Mesenchymal stem cell (in vitro differentiated cells and primary cell): ENCODE measurements at regions not wholly inside any gene's neighbourhood (a gene's known extent, or its start where the extent isn't known, plus 50 kb on each side); places are given as distances from the start of the nearest gene placed in this dataset.
A peak's percentile ranks its signal among the peaks of the same experiment; 100 is the strongest.

Experiments used
- DNase-seq: peaks from one replicate; pipeline ENCODE4 v3.0.0-alpha.2; 2013
- H2AFZ ChIP-seq: one replicate; pipeline ENCODE4 v1.6.1; 2013; ENCODE audit warnings: low read depth, mild to moderate bottlenecking, control low read depth, inconsistent platforms, low read length, moderate library complexity
- H2AK5ac ChIP-seq: 2 replicates; pipeline ENCODE4 v1.6.1; 2013; ENCODE audit warnings: low read length, moderate library complexity, mild to moderate bottlenecking, inconsistent platforms; ENCODE audit not compliant: severe bottlenecking
- H2BK120ac ChIP-seq: one replicate; pipeline ENCODE4 v1.6.1; 2013; ENCODE audit warnings: low read depth, mild to moderate bottlenecking, inconsistent platforms, low read length, moderate library complexity
- H2BK12ac ChIP-seq, 2 experiments: one replicate each; pipeline ENCODE4 v1.6.1; 2013; ENCODE audit warnings: inconsistent platforms in 2 of 2, low read length in 2 of 2, mild to moderate bottlenecking in 2 of 2, moderate library complexity in 2 of 2, control low read depth in 1 of 2
- H2BK15ac ChIP-seq: one replicate; pipeline ENCODE4 v1.6.1; 2013; ENCODE audit warnings: mild to moderate bottlenecking, low read depth, inconsistent platforms; ENCODE audit not compliant: poor library complexity, severe bottlenecking
- H2BK5ac ChIP-seq: 2 replicates; pipeline ENCODE4 v1.6.1; 2013; ENCODE audit warnings: low read depth, mild to moderate bottlenecking, low read length, control low read depth, inconsistent platforms; ENCODE audit not compliant: poor library complexity, severe bottlenecking
- H3K14ac ChIP-seq, 2 experiments: one replicate each; pipeline ENCODE4 v1.6.1; 2013; ENCODE audit warnings: inconsistent platforms in 2 of 2, low read length in 2 of 2, control low read depth in 1 of 2, mild to moderate bottlenecking in 1 of 2, moderate library complexity in 1 of 2
- H3K18ac ChIP-seq, 2 experiments: one replicate each; pipeline ENCODE4 v1.6.1; 2013; ENCODE audit warnings: inconsistent platforms in 2 of 2, low read length in 2 of 2, control low read depth in 1 of 2, low read depth in 1 of 2, mild to moderate bottlenecking in 1 of 2
- H3K23ac ChIP-seq, 2 experiments: one replicate each; pipeline ENCODE4 v1.6.1; 2013; ENCODE audit warnings: inconsistent platforms in 2 of 2, low read length in 2 of 2, mild to moderate bottlenecking in 2 of 2, moderate library complexity in 2 of 2, control low read depth in 1 of 2
- H3K27ac ChIP-seq: 2 replicates; pipeline ENCODE4 v1.5.1; 2013; ENCODE audit warnings: mild to moderate bottlenecking, moderate library complexity, low read length, control low read depth, inconsistent platforms; ENCODE audit not compliant: poor library complexity, severe bottlenecking
- H3K27me3 ChIP-seq, 2 experiments: 2 replicates each; pipeline versions ENCODE4 v1.6.1 to v1.7.0; 2013; ENCODE audit warnings: low read length in 2 of 2, mild to moderate bottlenecking in 2 of 2, moderate library complexity in 2 of 2, control low read depth in 1 of 2, inconsistent platforms in 1 of 2; ENCODE audit not compliant: control insufficient read depth in 1 of 2, insufficient read depth in 1 of 2
- H3K36me3 ChIP-seq, 2 experiments: 2 replicates each; pipeline versions ENCODE4 v1.6.1 to v1.7.0; 2013; ENCODE audit warnings: low read length in 2 of 2, control low read depth in 1 of 2, inconsistent platforms in 1 of 2, low read depth in 1 of 2, mild to moderate bottlenecking in 1 of 2; ENCODE audit not compliant: insufficient read depth in 2 of 2, control insufficient read depth in 1 of 2
- H3K4ac ChIP-seq, 2 experiments: one replicate each; pipeline ENCODE4 v1.6.1; 2013; ENCODE audit warnings: inconsistent platforms in 2 of 2, low read length in 2 of 2, mild to moderate bottlenecking in 2 of 2, moderate library complexity in 2 of 2, control low read depth in 1 of 2, low read depth in 1 of 2
- H3K4me1 ChIP-seq: 2 replicates; pipeline ENCODE4 v1.6.1; 2013; ENCODE audit warnings: low read depth, low read length, control low read depth; ENCODE audit not compliant: control insufficient read depth, insufficient read depth
- H3K4me2 ChIP-seq: 2 replicates; pipeline ENCODE4 v1.6.1; 2013; ENCODE audit warnings: low read length, mild to moderate bottlenecking, inconsistent platforms; ENCODE audit not compliant: poor library complexity, severe bottlenecking
- H3K4me3 ChIP-seq, 2 experiments: 2 replicates each; pipeline versions ENCODE4 v1.5.1 to v1.7.0; 2013; ENCODE audit warnings: low read length in 2 of 2, mild to moderate bottlenecking in 2 of 2, control low read depth in 1 of 2, low read depth in 1 of 2; ENCODE audit not compliant: insufficient read depth in 1 of 2
- H3K79me1 ChIP-seq: replicated peaks from 2 replicates; pipeline ENCODE4 v1.6.1; 2013; ENCODE audit warnings: mild to moderate bottlenecking, control low read depth, low read length, inconsistent platforms; ENCODE audit not compliant: poor library complexity, severe bottlenecking
- H3K9ac ChIP-seq: 2 replicates; pipeline ENCODE4 v1.7.0; 2013; ENCODE audit warnings: mild to moderate bottlenecking, low read length, moderate library complexity
- H3K9me3 ChIP-seq: 2 replicates; pipeline ENCODE4 v1.7.0; 2013; ENCODE audit warnings: mild to moderate bottlenecking, low read length; ENCODE audit not compliant: control insufficient read depth
- H4K8ac ChIP-seq: one replicate; pipeline ENCODE4 v1.6.1; 2013; ENCODE audit warnings: inconsistent platforms, mild to moderate bottlenecking, low read length, moderate library complexity
- H4K91ac ChIP-seq: one replicate; pipeline ENCODE4 v1.6.1; 2013; ENCODE audit warnings: mild to moderate bottlenecking, low read length, inconsistent platforms
- WGBS: methylation state at CpG from one replicate; pipeline ENCODE4 v1.1.7; 2013; ENCODE audit warnings: mixed read lengths; 5-methylcytosine and 5-hydroxymethylcytosine counted together

GRCh38 chr20:24797113-24797512 lies 152.0 kb upstream of the CST7 start:
- no peak overlapping the region for H3K4me2 ChIP-seq
- H3K27me3 ChIP-seq, result peaks cover 0 to 72% of the 10 kb centered on the region in 2 experiments
- 85% methylated on average over 6 of the region's 6 CpGs for WGBS
- no peak overlapping the region for H2AK5ac ChIP-seq
- no peak overlapping the region for H3K4me3 ChIP-seq
- no peaks in the 10 kb centered on the region for H3K79me1 ChIP-seq
- H2AFZ ChIP-seq, result no peak overlapping the region
- no peak overlapping the region for H2BK5ac ChIP-seq
- H3K9ac ChIP-seq, result no peak overlapping the region
- no peak overlapping the region for H3K27ac ChIP-seq
- H3K9me3 ChIP-seq, result no peaks in the 10 kb centered on the region
- H3K18ac ChIP-seq, result no peak overlapping the region
- no peaks in the 10 kb centered on the region for H3K36me3 ChIP-seq
- H3K4ac ChIP-seq, result no peak overlapping the region
- H2BK120ac ChIP-seq, result no peak overlapping the region
- peaks cover 15% of the 10 kb centered on the region for H3K4me1 ChIP-seq
- no peak overlapping the region for H4K8ac ChIP-seq
- DNase-seq, result no peak
- H3K23ac ChIP-seq, result no peak overlapping the region
- no peak overlapping the region for H4K91ac ChIP-seq
- H2BK12ac ChIP-seq, result no peak overlapping the region
- no peak overlapping the region for H3K14ac ChIP-seq
- no peak overlapping the region for H2BK15ac ChIP-seq

DNA sequence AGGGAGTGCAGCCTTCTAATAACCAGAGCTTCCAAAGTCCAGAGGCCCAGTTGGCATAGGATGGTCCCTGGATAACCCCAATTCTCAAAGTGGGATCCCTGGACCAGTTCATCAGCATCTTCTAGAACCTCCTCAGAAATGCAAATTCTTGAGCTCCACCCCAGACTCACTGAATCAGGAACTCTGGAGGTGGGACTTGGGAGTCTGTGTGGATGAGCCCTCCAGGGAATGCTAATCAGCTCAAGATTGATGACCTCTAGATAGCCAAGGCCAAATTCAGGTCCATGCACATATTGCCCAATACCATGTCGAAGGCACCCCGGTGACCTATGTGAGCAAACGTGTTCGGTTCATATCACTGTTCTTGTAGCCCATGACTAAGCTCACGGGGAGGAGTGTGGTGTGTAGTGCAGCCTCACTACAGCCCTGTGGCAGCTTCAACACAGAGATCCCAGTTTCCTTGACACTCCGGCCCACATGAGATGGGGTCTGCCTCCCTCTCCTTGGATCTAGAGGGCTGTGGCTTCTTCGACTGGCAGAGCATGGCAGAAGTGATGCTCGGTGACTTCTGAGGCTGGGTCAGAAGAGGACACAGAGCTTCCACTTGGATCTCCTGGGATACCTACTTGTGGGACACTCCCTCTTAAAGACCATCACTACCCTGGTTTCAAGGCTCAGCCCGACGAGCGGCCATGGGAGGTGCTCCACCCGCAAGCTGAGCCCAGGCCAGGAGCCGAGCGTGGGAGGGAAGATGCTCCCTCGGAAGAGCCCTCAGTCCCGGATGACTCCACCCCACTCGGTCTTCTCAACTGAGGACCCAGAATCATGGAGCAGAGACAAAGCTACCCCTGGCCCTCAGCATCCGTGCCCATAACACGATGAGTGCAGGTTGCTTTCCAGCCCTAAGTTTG lies 151.1 kb upstream of the CST7 start:
- Histone ChIP-seq H3K27me3 (peaks cover 0 to 67% of the 10 kb centered on the region in 2 experiments), H2BK5ac (no peak overlapping the region), H3K79me1 (no peaks in the 10 kb centered on the region), H4K91ac (peak overlapping the region; percentile 66), H2AFZ (no peak overlapping the region), H3K4me1 (peaks cover 15% of the 10 kb centered on the region), H4K8ac (no peak overlapping the region), H3K18ac (no peak overlapping the region), H2BK15ac (no peak overlapping the region), H3K9me3 (no peaks in the 10 kb centered on the region), H3K36me3 (no peaks in the 10 kb centered on the region), H2BK120ac (no peak overlapping the region), H3K4ac (no peak overlapping the region), H3K9ac (no peak overlapping the region), H3K14ac (no peak overlapping the region), H3K23ac (no peak overlapping the region), H2AK5ac (peak overlapping the region; percentile 21), H3K4me2 (no peak overlapping the region), H2BK12ac (peak overlapping the region in 1 of 2 experiments; percentile 15), H3K4me3 (no peak overlapping the region), H3K27ac (no peak overlapping the region)
- 93% methylated on average over 19 of the region's 19 CpGs for WGBS
- no peak for DNase-seq

- DNase-seq, result peak; percentile 67
- WGBS, result 69% methylated on average over 13 of the region's 13 CpGs
- H3K79me1 ChIP-seq, result no peaks in the 10 kb centered on the region
- no peak overlapping the region for H3K4ac ChIP-seq
- peak overlapping the region in 1 of 2 experiments; percentile 15 for H2BK12ac ChIP-seq
- H3K36me3 ChIP-seq, result no peaks in the 10 kb centered on the region
- no peak overlapping the region for H2AFZ ChIP-seq
- peak overlapping the region; percentile 14 to 70 for H3K18ac ChIP-seq
- H4K91ac ChIP-seq, result peak overlapping the region; percentile 15
- H2AK5ac ChIP-seq, result peak overlapping the region; percentile 6
- no peak overlapping the region for H3K23ac ChIP-seq
- H3K9ac ChIP-seq, result no peak overlapping the region
- no peak overlapping the region for H3K14ac ChIP-seq
- peaks cover 0 to 58% of the 10 kb centered on the region in 2 experiments for H3K27me3 ChIP-seq
- H2BK15ac ChIP-seq, result no peak overlapping the region
- H3K9me3 ChIP-seq, result no peaks in the 10 kb centered on the region
- peak overlapping the region; percentile 10 for H4K8ac ChIP-seq
- no peak overlapping the region for H2BK120ac ChIP-seq
- no peak overlapping the region for H3K27ac ChIP-seq
- H3K4me3 ChIP-seq, result no peak overlapping the region
- H3K4me1 ChIP-seq, result peaks cover 19% of the 10 kb centered on the region
- no peak overlapping the region for H3K4me2 ChIP-seq
- no peak overlapping the region for H2BK5ac ChIP-seq
Measured at GRCh38 chr20:24798930-24799705, 150.0 kb upstream of the CST7 start.

DNA sequence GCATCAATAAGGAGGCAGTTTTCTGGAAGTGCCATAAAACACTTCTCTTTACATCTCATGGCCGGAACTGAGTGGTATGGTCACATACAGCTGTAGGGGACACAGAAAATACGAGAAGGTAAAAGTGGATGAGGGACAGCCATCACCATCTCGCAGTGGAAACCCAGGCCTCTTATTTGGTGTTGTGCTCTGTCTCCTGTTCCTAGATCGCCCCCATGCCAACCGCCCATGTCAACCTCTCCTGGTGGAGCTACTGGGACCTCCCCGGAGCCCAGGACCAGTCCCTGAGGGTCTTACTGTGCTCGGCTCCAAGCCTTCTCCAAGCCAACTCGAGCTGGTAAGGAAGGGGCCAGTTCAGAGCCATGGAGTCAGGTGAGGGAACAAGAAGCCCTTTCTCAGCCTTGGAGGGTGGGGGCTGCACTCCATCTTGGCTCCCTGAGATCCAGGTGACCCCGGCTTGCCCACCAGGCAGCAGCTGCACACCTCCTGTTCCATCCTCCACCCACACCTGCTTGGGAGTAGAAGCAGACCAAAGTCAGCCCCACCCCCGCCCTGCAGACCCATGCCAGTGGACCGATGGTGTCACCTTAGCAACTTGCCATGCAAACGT lies 149.0 kb upstream of the CST7 start:
- Histone ChIP-seq H2AFZ (no peak overlapping the region), H3K9me3 (no peaks in the 10 kb centered on the region), H2BK120ac (no peak overlapping the region), H3K79me1 (no peaks in the 10 kb centered on the region), H3K4me2 (no peak overlapping the region), H2BK15ac (no peak overlapping the region), H3K4ac (no peak overlapping the region), H3K23ac (no peak overlapping the region), H4K8ac (no peak overlapping the region), H3K9ac (no peak overlapping the region), H3K18ac (no peak overlapping the region), H2BK5ac (no peak overlapping the region), H3K27me3 (peaks cover 0 to 53% of the 10 kb centered on the region in 2 experiments), H3K4me1 (peaks cover 24% of the 10 kb centered on the region), H2BK12ac (no peak overlapping the region), H4K91ac (no peak overlapping the region), H3K4me3 (no peak overlapping the region), H3K14ac (no peak overlapping the region), H2AK5ac (no peak overlapping the region), H3K36me3 (no peaks in the 10 kb centered on the region), H3K27ac (no peak overlapping the region)
- DNase-seq, result no peak
- WGBS, result 86% methylated on average over 12 of the region's 12 CpGs
